Adrenal gland (tissue), 9 donors: ENCODE measurements at regions not wholly inside any gene's neighbourhood (a gene's known extent, or its start where the extent isn't known, plus 50 kb on each side); places are given as distances from the start of the nearest gene placed in this dataset.

Experiments
- DNase-seq, 7 donors: peaks; one replicate each; pipeline ENCODE4 v3.0.0-alpha.2; 2019 to 2020
- H3K27ac ChIP-seq, 5 donors: fragments of 200-600 bp; sonication (generic) in 4 of 5; 1 replicate in 3 of 5; 2 replicates in 2 of 5; pipeline versions ENCODE4 v1.5.1 to v1.8.0; 2016 to 2020; ENCODE audit warnings: mild to moderate bottlenecking in 1 of 5
- H3K27me3 ChIP-seq: fragments of 200-600 bp; 2 replicates; pipeline ENCODE4 v1.8.0; 2021
- H3K36me3 ChIP-seq, 2 donors: fragments of 200-600 bp; replicated peaks in 1 of 2; 1 replicate in 1 of 2; 2 replicates in 1 of 2; pipeline versions ENCODE4 v1.5.1 to v1.8.0; 2018 to 2022
- H3K4me1 ChIP-seq, 2 donors: fragments of 200-600 bp; replicated peaks in 1 of 2; 1 replicate in 1 of 2; 2 replicates in 1 of 2; pipeline versions ENCODE4 v1.5.1 to v1.8.0; 2018 to 2021
- H3K4me3 ChIP-seq, 4 donors: fragments of 200-600 bp; sonication (generic) in 3 of 4; one replicate each; pipeline ENCODE4 v1.5.1; 2016 to 2018
- H3K9me3 ChIP-seq, 3 donors: fragments of 200-600 bp; sonication (generic) in 1 of 3; replicated peaks in 1 of 3; 1 replicate in 2 of 3; 2 replicates in 1 of 3; pipeline versions ENCODE4 v1.5.1 to v1.8.0; 2016 to 2021
- CTCF ChIP-seq, 6 experiments: fragments of 450-650 bp in 4 of 6; fragments of 200-600 bp in 2 of 6; sonication (generic) in 1 of 6; IDR thresholded peaks; 1 replicate in 5 of 6; 2 replicates in 1 of 6; pipeline versions ENCODE4 v1.5.1 to v1.8.0; 2016 to 2021; ENCODE audit warnings: antibody characterized with exemption in 6 of 6, mild to moderate bottlenecking in 2 of 6, moderate library complexity in 1 of 6
- POLR2A ChIP-seq, 2 donors: fragments of 450-650 bp; IDR thresholded peaks; one replicate each; pipeline ENCODE4 v1.6.1; 2017; ENCODE audit warnings: antibody characterized with exemption in 2 of 2, mild to moderate bottlenecking in 2 of 2, moderate library complexity in 1 of 2
- WGBS, 4 donors: extraction: QIAGEN DNeasy Blood & Tissue Kit in 2 of 4; methylation state at CpG; one replicate each; pipeline versions ENCODE4 v1.1.5 to v1.1.7; 2013 to 2017; 5-methylcytosine and 5-hydroxymethylcytosine counted together
- intact Hi-C, 2 donors: fragments of 100-400 bp; cut with DNase I; formaldehyde crosslinking; loops; one replicate each; pipeline versions ENCODE4 v1.14.1 to v1.15.0; 2022 to 2023
- donor health status: healthy with polysubstance abuse.
- donor health status: Bipolar disorder and iron deficiency.
- donor health status: DM: yes; HTN: yes; CAD: no.
- donor health status: DM: no; HTN: no; CAD: no.
- donor health status: DM: no; HTN: no; CAD: no.

- DNase-seq: no peak
- Histone ChIP-seq H3K9me3 (no peaks in the 10 kb centered on the region), H3K27me3 (no peaks in the 10 kb centered on the region), H3K36me3 (no peaks in the 10 kb centered on the region), H3K4me1 (no peaks in the 10 kb centered on the region), H3K27ac (no peak overlapping the region), H3K4me3 (no peak overlapping the region)
- intact Hi-C loops: no loop called here
- TF ChIP-seq CTCF (IDR thresholded peaks at IDR 0.05) (no peak), POLR2A (IDR thresholded peaks at IDR 0.05) (no peak)
- 54 to 63% (median 57%) methylated on average over 4 of the region's 4 CpGs for WGBS, 4 donors
These were observed 571.2 kb downstream of the LIG4 start for GRCh38 chr13:107644136-107644535.

- intact Hi-C loops: no loop called here
- H3K36me3 ChIP-seq: no peaks in the 10 kb centered on the region
- no peaks in the 10 kb centered on the region for H3K27me3 ChIP-seq
- H3K4me1 ChIP-seq: no peaks in the 10 kb centered on the region
- no peak overlapping the region for H3K4me3 ChIP-seq
- DNase-seq: no peak
- H3K27ac ChIP-seq: no peak overlapping the region
- no peaks in the 10 kb centered on the region for H3K9me3 ChIP-seq
- 60 to 88% (median 66%) methylated on average over 1 of the region's 1 CpG for WGBS, 4 donors
- TF ChIP-seq POLR2A (IDR thresholded peaks at IDR 0.05) (no peak), CTCF (IDR thresholded peaks at IDR 0.05) (no peak)
These were observed 571.7 kb downstream of the LIG4 start for GRCh38 chr13:107643615-107644014.

- H3K27ac ChIP-seq: no peak overlapping the region
- H3K36me3 ChIP-seq: no peaks in the 10 kb centered on the region
- H3K9me3 ChIP-seq: no peaks in the 10 kb centered on the region
- TF ChIP-seq POLR2A (IDR thresholded peaks at IDR 0.05) (no peak), CTCF (IDR thresholded peaks at IDR 0.05) (no peak)
- H3K4me3 ChIP-seq: no peak overlapping the region
- intact Hi-C loops: no loop called here
- WGBS, 4 donors: 73 to 85% (median 76%) methylated on average over 5 of the region's 5 CpGs
- H3K4me1 ChIP-seq: no peaks in the 10 kb centered on the region
- DNase-seq: no peak
- H3K27me3 ChIP-seq: no peaks in the 10 kb centered on the region
These were observed 572.5 kb downstream of the LIG4 start for GRCh38 chr13:107642831-107643230.

GRCh38 chr13:107641574-107641973, 573.8 kb downstream of the LIG4 start:
- no peak for DNase-seq
- H3K36me3 ChIP-seq: no peaks in the 10 kb centered on the region
- intact Hi-C loops: no loop called here
- H3K27ac ChIP-seq: no peak overlapping the region
- TF ChIP-seq POLR2A (IDR thresholded peaks at IDR 0.05) (no peak), CTCF (IDR thresholded peaks at IDR 0.05) (no peak)
- no peak overlapping the region for H3K4me3 ChIP-seq
- no peaks in the 10 kb centered on the region for H3K27me3 ChIP-seq
- H3K4me1 ChIP-seq: no peaks in the 10 kb centered on the region
- H3K9me3 ChIP-seq: no peaks in the 10 kb centered on the region
- 74 to 81% (median 79%) methylated on average over 4 to 5 of the region's 5 CpGs for WGBS, 4 donors
